Omental fat pad (tissue), 3 donors: ENCODE measurements at regions not wholly inside any gene's neighbourhood (a gene's known extent, or its start where the extent isn't known, plus 50 kb on each side); places are given as distances from the start of the nearest gene placed in this dataset.

Experiments
- ATAC-seq: fragments of 150-250 bp; one replicate; pipeline ENCODE4 v1.9.1; 2016; ENCODE audit warnings: mild to moderate bottlenecking, moderate library complexity; ENCODE audit not compliant: low FRiP score
- DNase-seq: peaks from one replicate; pipeline ENCODE4 v3.0.0-alpha.2; 2019; ENCODE audit warnings: low spot score
- CTCF ChIP-seq, 3 donors: fragments of 450-650 bp; IDR thresholded peaks; one replicate each; pipeline ENCODE4 v1.5.1; 2016 to 2017; ENCODE audit warnings: antibody characterized with exemption in 3 of 3, mild to moderate bottlenecking in 3 of 3, moderate library complexity in 2 of 3

GRCh38 chr16:27727941-27728340, 178.0 kb downstream of the KATNIP start:
- no peak for ATAC-seq
- no peak for DNase-seq
- TF ChIP-seq CTCF (IDR thresholded peaks at IDR 0.05), result no peak

- no peak for DNase-seq
- no peak for TF ChIP-seq CTCF (IDR thresholded peaks at IDR 0.05)
- ATAC-seq, result no peak
Observed at GRCh38 chr16:27728691-27729090, 178.7 kb downstream of the KATNIP start.

- no peak for TF ChIP-seq CTCF (IDR thresholded peaks at IDR 0.05)
- ATAC-seq, result peak; percentile 34
- no peak for DNase-seq
Observed at GRCh38 chr16:27729516-27730304, 179.8 kb downstream of the KATNIP start.

GRCh38 chr16:27730661-27731210, 180.8 kb downstream of the KATNIP start:
- DNase-seq, result no peak
- no peak for TF ChIP-seq CTCF (IDR thresholded peaks at IDR 0.05)
- no peak for ATAC-seq

- no peak for ATAC-seq
- no peak for DNase-seq
Observed at GRCh38 chr16:27735031-27735430, 185.1 kb downstream of the KATNIP start.

GRCh38 chr16:27736431-27736830, 186.5 kb downstream of the KATNIP start:
- ATAC-seq (no peak), DNase-seq (no peak)
- TF ChIP-seq CTCF (IDR thresholded peaks at IDR 0.05), result no peak

More at GRCh38 chr16:27735031-27735430, 185.1 kb downstream of the KATNIP start:
- TF ChIP-seq CTCF (IDR thresholded peaks at IDR 0.05), result no peak

- no peak for TF ChIP-seq CTCF (IDR thresholded peaks at IDR 0.05)
- DNase-seq, result no peak
- ATAC-seq, result no peak
Observed at GRCh38 chr16:27737513-27737912, 187.6 kb downstream of the KATNIP start.
